RWPE2 (cell line): ENCODE measurements at regions not wholly inside any gene's neighbourhood (a gene's known extent, or its start where the extent isn't known, plus 50 kb on each side); places are given as distances from the start of the nearest gene placed in this dataset.

Source experiments
- ATAC-seq: fragments of 200-7000 bp; cut with Tn5 transposase; 3 replicates; pipeline ENCODE4 v1.9.1; 2021; ENCODE audit warnings: low read depth
- DNase-seq: peaks from one replicate; pipeline ENCODE4 v3.0.0-alpha.2; 2020; ENCODE audit warnings: low spot score
- H3K27ac ChIP-seq: fragments of 450-650 bp; 2 replicates; pipeline ENCODE4 v1.5.1; 2017; ENCODE audit warnings: mild to moderate bottlenecking; ENCODE audit not compliant: poor library complexity, severe bottlenecking
- H3K27me3 ChIP-seq: fragments of 250-450 bp; sonication (Bioruptor Pico); 2 replicates; pipeline ENCODE4 v1.5.1; 2021; ENCODE audit warnings: mild to moderate bottlenecking, moderate library complexity; ENCODE audit not compliant: insufficient read depth, poor library complexity, severe bottlenecking
- H3K36me3 ChIP-seq: fragments of 250-450 bp; sonication (Bioruptor Pico); 2 replicates; pipeline ENCODE4 v1.5.1; 2020; ENCODE audit warnings: low read depth, mild to moderate bottlenecking, moderate library complexity
- H3K4me1 ChIP-seq: fragments of 250-450 bp; sonication (Bioruptor Pico); 2 replicates; pipeline ENCODE4 v1.5.1; 2021; ENCODE audit warnings: mild to moderate bottlenecking, moderate library complexity; ENCODE audit not compliant: insufficient read depth, poor library complexity, severe bottlenecking
- H3K4me3 ChIP-seq: fragments of 250-450 bp; sonication (Bioruptor Pico); 2 replicates; pipeline ENCODE4 v1.5.1; 2021; ENCODE audit warnings: mild to moderate bottlenecking, moderate library complexity; ENCODE audit not compliant: severe bottlenecking
- H3K9me3 ChIP-seq: fragments of 250-450 bp; sonication (Bioruptor Pico); 2 replicates; pipeline ENCODE4 v1.5.1; 2021; ENCODE audit warnings: mild to moderate bottlenecking, moderate library complexity; ENCODE audit not compliant: severe bottlenecking
- CTCF ChIP-seq: fragments of 450-650 bp; IDR thresholded peaks from one replicate; pipeline ENCODE4 v1.5.1; 2017; ENCODE audit warnings: mild to moderate bottlenecking, moderate library complexity; ENCODE audit not compliant: poor library complexity, severe bottlenecking

GRCh38 chr20:24098886-24099285, 110.3 kb upstream of the GGTLC1 start:
- H3K4me3 ChIP-seq, result no peak overlapping the region
- ATAC-seq (peak; percentile 58), DNase-seq (no peak)
- no peaks in the 10 kb centered on the region for H3K27me3 ChIP-seq
- peaks cover 20% of the 10 kb centered on the region for H3K4me1 ChIP-seq
- no peak overlapping the region for H3K27ac ChIP-seq
- TF ChIP-seq CTCF, result no peak
- H3K36me3 ChIP-seq, result no peaks in the 10 kb centered on the region
- H3K9me3 ChIP-seq, result no peaks in the 10 kb centered on the region

- Histone ChIP-seq H3K36me3 (no peaks in the 10 kb centered on the region), H3K4me3 (no peak overlapping the region), H3K4me1 (peaks cover 14% of the 10 kb centered on the region), H3K27ac (no peak overlapping the region), H3K27me3 (no peaks in the 10 kb centered on the region), H3K9me3 (no peaks in the 10 kb centered on the region)
- DNase-seq, result no peak
- no peak for ATAC-seq
- no peak for TF ChIP-seq CTCF
These were observed 109.1 kb upstream of the GGTLC1 start for GRCh38 chr20:24097506-24098245.

GRCh38 chr20:24096864-24097450, 108.4 kb upstream of the GGTLC1 start:
- no peak for ATAC-seq
- TF ChIP-seq CTCF, result no peak
- no peaks in the 10 kb centered on the region for H3K36me3 ChIP-seq
- peaks cover 11% of the 10 kb centered on the region for H3K4me1 ChIP-seq
- H3K4me3 ChIP-seq, result no peak overlapping the region
- H3K9me3 ChIP-seq, result no peaks in the 10 kb centered on the region
- no peak for DNase-seq
- no peak overlapping the region for H3K27ac ChIP-seq
- no peaks in the 10 kb centered on the region for H3K27me3 ChIP-seq

- no peaks in the 10 kb centered on the region for H3K36me3 ChIP-seq
- TF ChIP-seq CTCF, result no peak
- peaks cover 11% of the 10 kb centered on the region for H3K4me1 ChIP-seq
- ATAC-seq, result no peak
- no peaks in the 10 kb centered on the region for H3K9me3 ChIP-seq
- H3K27ac ChIP-seq, result no peak overlapping the region
- no peak for DNase-seq
- H3K27me3 ChIP-seq, result no peaks in the 10 kb centered on the region
- H3K4me3 ChIP-seq, result no peak overlapping the region
These were observed 107.7 kb upstream of the GGTLC1 start for GRCh38 chr20:24096264-24096663.

- no peaks in the 10 kb centered on the region for H3K9me3 ChIP-seq
- DNase-seq (no peak), ATAC-seq (peak; percentile 74)
- H3K27me3 ChIP-seq, result no peaks in the 10 kb centered on the region
- no peak for TF ChIP-seq CTCF
- H3K4me3 ChIP-seq, result no peak overlapping the region
- peaks cover 11% of the 10 kb centered on the region for H3K4me1 ChIP-seq
- H3K27ac ChIP-seq, result no peak overlapping the region
- no peaks in the 10 kb centered on the region for H3K36me3 ChIP-seq
These were observed 107.2 kb upstream of the GGTLC1 start for GRCh38 chr20:24095756-24096155.
